Caco-2 (cell line): ENCODE measurements at regions not wholly inside any gene's neighbourhood (a gene's known extent, or its start where the extent isn't known, plus 50 kb on each side); places are given as distances from the start of the nearest gene placed in this dataset.

Source experiments
- BruUV-seq: library from RNA; stranded (reverse); fragments of 400-500 nt; replicated peaks from 2 replicates; lab custom pipeline; 2021; lab: Mats Ljungman, UMichigan
- CTCF ChIA-PET: fragments of 300-600 bp; sonication (Branson Sonifier 250); formaldehyde crosslinking; loops from one replicate; lab custom pipeline; 2022; ENCODE audit warnings: antibody characterized with exemption; lab: Charles Lee
- POLR2A ChIA-PET: fragments of 300-600 bp; sonication (Branson Sonifier 250); formaldehyde crosslinking; loops from one replicate; lab custom pipeline; 2022; ENCODE audit warnings: antibody characterized with exemption; lab: Charles Lee
- DNase-seq, 2 experiments: peaks; one replicate each; pipeline versions ENCODE4 v3.0.0 to v3.0.0-alpha.2; 2020 to 2022
- H3K27me3 ChIP-seq: replicated peaks from 2 replicates; pipeline ENCODE4 v1.6.0; 2011; ENCODE audit warnings: low read length; ENCODE audit not compliant: control insufficient read depth, insufficient read depth
- H3K36me3 ChIP-seq: 2 replicates; pipeline ENCODE4 v1.5.1; 2011; ENCODE audit warnings: low read length; ENCODE audit not compliant: control insufficient read depth, insufficient read depth
- H3K4me1 ChIP-seq: fragments of 250-450 bp; sonication (Bioruptor Pico); 2 replicates; pipeline ENCODE4 v1.5.1; 2020; ENCODE audit warnings: mild to moderate bottlenecking
- H3K4me3 ChIP-seq: 2 replicates; pipeline ENCODE4 v1.5.1; 2011; ENCODE audit warnings: low read depth, mild to moderate bottlenecking, control low read depth, low read length
- H3K9me3 ChIP-seq: fragments of 250-450 bp; sonication (Bioruptor Pico); 2 replicates; pipeline ENCODE4 v1.5.1; 2020; ENCODE audit warnings: mild to moderate bottlenecking, moderate library complexity
- H3K27ac Mint-ChIP-seq: one replicate; pipeline ENCODE4 v1.8.0; 2022; ENCODE audit warnings: mixed read lengths; ENCODE audit not compliant: unreplicated experiment
- H3K27me3 Mint-ChIP-seq: one replicate; pipeline ENCODE4 v1.8.0; 2022; ENCODE audit warnings: mixed read lengths; ENCODE audit not compliant: insufficient read depth, unreplicated experiment
- H3K36me3 Mint-ChIP-seq: one replicate; pipeline ENCODE4 v1.8.0; 2022; ENCODE audit warnings: mild to moderate bottlenecking, mixed read lengths; ENCODE audit not compliant: insufficient read depth, unreplicated experiment
- H3K4me1 Mint-ChIP-seq: one replicate; pipeline ENCODE4 v1.8.0; 2022; ENCODE audit warnings: low read depth, mixed read lengths; ENCODE audit not compliant: unreplicated experiment
- H3K4me3 Mint-ChIP-seq: one replicate; pipeline ENCODE4 v1.8.0; 2022; ENCODE audit warnings: mild to moderate bottlenecking, moderate library complexity, mixed read lengths; ENCODE audit not compliant: unreplicated experiment
- H3K9me3 Mint-ChIP-seq: one replicate; pipeline ENCODE4 v1.8.0; 2022; ENCODE audit warnings: mixed read lengths; ENCODE audit not compliant: unreplicated experiment
- intact Hi-C: fragments of 100-400 bp; cut with micrococcal nuclease; formaldehyde crosslinking; loops from one replicate; pipeline ENCODE4 v1.10.0; 2022; ENCODE audit not compliant: unreplicated experiment
- TF ChIP-seq, protein P1 (sequence below), 2 experiments: fragments of 200-600 bp in 1 of 2; IDR thresholded peaks; 1 replicate in 1 of 2; 2 replicates in 1 of 2; pipeline versions ENCODE4 v1.5.1 to v1.8.0; 2011 to 2022; ENCODE audit warnings: antibody characterized with exemption in 1 of 2, control low read depth in 1 of 2, inconsistent platforms in 1 of 2, low read depth in 1 of 2, low read length in 1 of 2, mild to moderate bottlenecking in 1 of 2, moderate library complexity in 1 of 2; ENCODE audit not compliant: insufficient read depth in 1 of 2, severe bottlenecking in 1 of 2, unreplicated experiment in 1 of 2

- CTCF ChIA-PET, result no interaction called here
Measured at GRCh38 chr15:96274087-96274440, 56.4 kb upstream of the NR2F2 start.

DNA sequence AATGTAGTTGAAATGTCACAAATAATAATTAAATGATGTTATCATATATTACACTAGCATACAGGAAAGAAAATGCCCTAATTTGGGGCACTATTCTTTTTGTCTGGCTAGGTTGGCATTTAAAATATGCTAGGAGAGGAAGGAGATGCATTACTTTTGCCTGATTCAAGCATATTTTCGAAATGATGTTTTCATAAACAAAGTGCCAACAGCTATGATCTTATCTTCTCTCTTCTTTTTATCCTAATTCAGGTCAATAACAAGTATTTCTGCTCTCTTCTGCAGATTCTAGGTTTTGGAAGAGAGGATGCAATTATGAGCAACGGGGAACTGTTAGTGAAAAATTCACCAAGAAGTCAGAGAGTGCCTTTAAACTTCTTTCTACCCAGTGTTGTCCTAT lies 55.8 kb upstream of the NR2F2 start:
- H3K4me3 Mint-ChIP-seq, result no peak overlapping the region
- no peaks in the 10 kb centered on the region for H3K36me3 Mint-ChIP-seq
- no peaks in the 10 kb centered on the region for H3K27me3 Mint-ChIP-seq
- H3K4me1 Mint-ChIP-seq, result peaks cover 9% of the 10 kb centered on the region
- DNase-seq, result no peak
- no peaks in the 10 kb centered on the region for H3K9me3 Mint-ChIP-seq
- POLR2A ChIA-PET, result no interaction called here
- TF ChIP-seq, protein P1, sequence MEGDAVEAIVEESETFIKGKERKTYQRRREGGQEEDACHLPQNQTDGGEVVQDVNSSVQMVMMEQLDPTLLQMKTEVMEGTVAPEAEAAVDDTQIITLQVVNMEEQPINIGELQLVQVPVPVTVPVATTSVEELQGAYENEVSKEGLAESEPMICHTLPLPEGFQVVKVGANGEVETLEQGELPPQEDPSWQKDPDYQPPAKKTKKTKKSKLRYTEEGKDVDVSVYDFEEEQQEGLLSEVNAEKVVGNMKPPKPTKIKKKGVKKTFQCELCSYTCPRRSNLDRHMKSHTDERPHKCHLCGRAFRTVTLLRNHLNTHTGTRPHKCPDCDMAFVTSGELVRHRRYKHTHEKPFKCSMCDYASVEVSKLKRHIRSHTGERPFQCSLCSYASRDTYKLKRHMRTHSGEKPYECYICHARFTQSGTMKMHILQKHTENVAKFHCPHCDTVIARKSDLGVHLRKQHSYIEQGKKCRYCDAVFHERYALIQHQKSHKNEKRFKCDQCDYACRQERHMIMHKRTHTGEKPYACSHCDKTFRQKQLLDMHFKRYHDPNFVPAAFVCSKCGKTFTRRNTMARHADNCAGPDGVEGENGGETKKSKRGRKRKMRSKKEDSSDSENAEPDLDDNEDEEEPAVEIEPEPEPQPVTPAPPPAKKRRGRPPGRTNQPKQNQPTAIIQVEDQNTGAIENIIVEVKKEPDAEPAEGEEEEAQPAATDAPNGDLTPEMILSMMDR (IDR thresholded peaks at IDR 0.05; ENCODE audit: insufficient read depth in 1 of 2, low read depth in 1 of 2, low read length in 1 of 2, severe bottlenecking in 1 of 2, unreplicated experiment in 1 of 2), result no peak
- CTCF ChIA-PET, result no interaction called here
- Histone ChIP-seq H3K4me1 (peaks cover 13% of the 10 kb centered on the region), H3K9me3 (no peaks in the 10 kb centered on the region), H3K27me3 (no peaks in the 10 kb centered on the region), H3K4me3 (no peak overlapping the region), H3K36me3 (no peaks in the 10 kb centered on the region)
- intact Hi-C loops, result no loop called here
- BruUV-seq, result no TSS peak
- H3K27ac Mint-ChIP-seq, result no peak overlapping the region

More at GRCh38 chr15:96274087-96274440, 56.4 kb upstream of the NR2F2 start:
- peak overlapping the region; percentile 42 for H3K27ac Mint-ChIP-seq
- TF ChIP-seq, protein P1 (IDR thresholded peaks at IDR 0.05; ENCODE audit: insufficient read depth in 1 of 2, low read depth in 1 of 2, low read length in 1 of 2, severe bottlenecking in 1 of 2, unreplicated experiment in 1 of 2), result no peak
- H3K4me3 Mint-ChIP-seq, result no peak overlapping the region
- BruUV-seq, result no TSS peak
- no peak for DNase-seq
- Histone ChIP-seq H3K4me3 (no peak overlapping the region), H3K27me3 (no peaks in the 10 kb centered on the region), H3K4me1 (peaks cover 16% of the 10 kb centered on the region), H3K36me3 (no peaks in the 10 kb centered on the region), H3K9me3 (no peaks in the 10 kb centered on the region)
- H3K9me3 Mint-ChIP-seq, result no peaks in the 10 kb centered on the region
- H3K27me3 Mint-ChIP-seq, result no peaks in the 10 kb centered on the region
- H3K36me3 Mint-ChIP-seq, result no peaks in the 10 kb centered on the region
- POLR2A ChIA-PET, result interaction anchor here (0.6 kb wide), 1 partner anchor 74 kb away, joined by 3 read pairs; no protein-coding TSS in a partner anchor
- peaks cover 16% of the 10 kb centered on the region for H3K4me1 Mint-ChIP-seq
- intact Hi-C loops, result no loop called here

DNA sequence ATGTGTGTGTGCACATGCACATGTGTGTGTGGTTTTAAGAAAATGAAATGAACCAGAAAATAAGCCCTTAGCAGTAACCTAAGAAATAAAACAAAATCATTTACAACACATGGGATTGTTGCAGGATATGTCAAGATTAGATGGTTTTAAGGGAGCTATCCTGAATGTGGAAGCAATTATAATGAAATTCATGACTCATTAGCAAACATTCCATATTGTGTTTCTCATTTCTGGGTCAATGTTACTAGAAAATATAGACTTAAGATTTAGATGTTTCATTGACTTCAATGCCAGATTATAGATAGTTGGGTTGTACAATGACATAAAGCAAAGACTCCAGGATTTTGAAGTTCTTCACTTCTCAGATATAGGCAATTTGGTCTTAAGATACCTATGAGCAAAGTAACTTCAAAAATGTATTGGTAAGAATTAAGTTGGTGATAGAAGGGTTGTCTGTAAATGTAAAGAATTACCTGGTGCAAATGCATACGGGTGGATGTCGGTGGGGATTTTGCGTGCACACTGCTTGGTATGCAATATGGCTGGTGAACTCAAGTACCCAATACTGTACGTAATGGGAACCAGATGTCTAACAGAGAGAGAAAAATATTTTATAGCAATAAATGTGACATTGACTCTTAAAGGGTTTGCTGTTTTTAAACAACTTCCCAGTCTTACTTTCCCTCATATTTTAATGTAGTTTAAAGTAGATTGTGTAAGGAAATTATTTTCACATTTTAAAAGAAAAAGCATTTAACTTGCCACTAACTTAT lies 53.9 kb upstream of the NR2F2 start:
- no peak for DNase-seq
- no peak overlapping the region for H3K4me3 ChIP-seq
- BruUV-seq, result no TSS peak

More for the DNA sequence above, 53.9 kb upstream of the NR2F2 start:
- intact Hi-C loops, result no loop called here
- Histone ChIP-seq H3K4me1 (no peaks in the 10 kb centered on the region; the same call in 1 of the 2 replicates), H3K9me3 (no peaks in the 10 kb centered on the region), H3K36me3 (no peaks in the 10 kb centered on the region), H3K27me3 (no peaks in the 10 kb centered on the region)
- ChIA-PET POLR2A (no interaction called here), CTCF (no interaction called here)
- H3K27ac Mint-ChIP-seq, result no peak overlapping the region
- H3K4me3 Mint-ChIP-seq, result no peak overlapping the region
- no peaks in the 10 kb centered on the region for H3K36me3 Mint-ChIP-seq
- H3K9me3 Mint-ChIP-seq, result peaks cover 10% of the 10 kb centered on the region
- peaks cover 6% of the 10 kb centered on the region for H3K4me1 Mint-ChIP-seq
- TF ChIP-seq, protein P1 (IDR thresholded peaks at IDR 0.05; ENCODE audit: insufficient read depth in 1 of 2, low read depth in 1 of 2, low read length in 1 of 2, severe bottlenecking in 1 of 2, unreplicated experiment in 1 of 2), result no peak
- H3K27me3 Mint-ChIP-seq, result no peaks in the 10 kb centered on the region
